Sigmoid colon (tissue), 6 donors: ENCODE measurements at regions not wholly inside any gene's neighbourhood (a gene's known extent, or its start where the extent isn't known, plus 50 kb on each side); places are given as distances from the start of the nearest gene placed in this dataset.

Experiments
- DNase-seq: peaks from one replicate; pipeline ENCODE4 v3.0.0-alpha.2; 2019
- H3K27ac ChIP-seq, 4 donors: fragments of 200-600 bp; sonication (generic); one replicate each; pipeline ENCODE4 v1.5.1; 2016 to 2019; ENCODE audit warnings: mild to moderate bottlenecking in 1 of 4
- H3K27me3 ChIP-seq, 3 donors: fragments of 200-600 bp; sonication (generic); one replicate each; pipeline ENCODE4 v1.5.1; 2019; ENCODE audit warnings: mild to moderate bottlenecking in 1 of 3
- H3K36me3 ChIP-seq, 4 donors: fragments of 200-600 bp; sonication (generic); one replicate each; pipeline ENCODE4 v1.5.1; 2016 to 2019
- H3K4me1 ChIP-seq, 4 donors: fragments of 200-600 bp; sonication (generic); one replicate each; pipeline ENCODE4 v1.5.1; 2017 to 2019
- H3K4me3 ChIP-seq, 4 donors: fragments of 200-600 bp; sonication (generic); one replicate each; pipeline ENCODE4 v1.5.1; 2017 to 2019; ENCODE audit warnings: mild to moderate bottlenecking in 2 of 4, moderate library complexity in 1 of 4
- H3K9me3 ChIP-seq, 4 donors: fragments of 200-600 bp in 3 of 4; sonication (generic) in 3 of 4; one replicate each; pipeline versions ENCODE4 v1.5.1 to v1.6.1; 2013 to 2019
- CTCF ChIP-seq, 4 experiments: fragments of 450-650 bp in 3 of 4; fragments of 200-600 bp in 1 of 4; IDR thresholded peaks; one replicate each; pipeline ENCODE4 v1.5.1; 2016 to 2019; ENCODE audit warnings: antibody characterized with exemption in 4 of 4, mild to moderate bottlenecking in 3 of 4, moderate library complexity in 2 of 4
- EP300 ChIP-seq, 4 donors: sonication (generic); formaldehyde crosslinking; IDR thresholded peaks; one replicate each; pipeline ENCODE4 v1.6.1; 2017; ENCODE audit warnings: antibody characterized with exemption in 4 of 4
- POLR2A ChIP-seq, 2 donors: fragments of 450-650 bp; IDR thresholded peaks; one replicate each; pipeline ENCODE4 v1.6.1; 2016; ENCODE audit warnings: antibody characterized with exemption in 2 of 2, mild to moderate bottlenecking in 2 of 2, moderate library complexity in 2 of 2
- POLR2AphosphoS5 ChIP-seq, 4 donors: sonication (generic); formaldehyde crosslinking; IDR thresholded peaks; one replicate each; pipeline ENCODE4 v1.6.1; 2017; ENCODE audit warnings: antibody characterized with exemption in 4 of 4
- WGBS, 2 donors: extraction: QIAGEN DNeasy Blood & Tissue Kit; methylation state at CpG; one replicate each; pipeline ENCODE4 v1.1.7; 2013; 5-methylcytosine and 5-hydroxymethylcytosine counted together
- intact Hi-C: fragments of 100-400 bp; cut with DNase I; formaldehyde crosslinking; loops from one replicate; pipeline ENCODE4 v1.15.1; 2023
- donor health status: healthy with polysubstance abuse.
- donor health status: healthy.

GRCh38 chr12:11969437-11970154, 101.1 kb upstream of the BCL2L14 start:
- intact Hi-C loops: no loop called here
- Histone ChIP-seq H3K4me1 (no peaks in the 10 kb centered on the region), H3K27ac (no peak overlapping the region), H3K36me3 (no peaks in the 10 kb centered on the region), H3K4me3 (no peak overlapping the region), H3K9me3 (no peaks in the 10 kb centered on the region), H3K27me3 (no peaks in the 10 kb centered on the region)
- WGBS, 2 donors: 82 to 83% methylated on average over 8 of the region's 8 CpGs
- no peak for TF ChIP-seq EP300 (IDR thresholded peaks at IDR 0.05)
- no peak for TF ChIP-seq CTCF (IDR thresholded peaks at IDR 0.05)
- no peak for TF ChIP-seq POLR2AphosphoS5 (IDR thresholded peaks at IDR 0.05)
- TF ChIP-seq POLR2A (IDR thresholded peaks at IDR 0.05): no peak
- DNase-seq: no peak

- no peaks in the 10 kb centered on the region for H3K36me3 ChIP-seq
- TF ChIP-seq POLR2AphosphoS5 (IDR thresholded peaks at IDR 0.05): no peak
- no peak for TF ChIP-seq CTCF (IDR thresholded peaks at IDR 0.05)
- no peak for TF ChIP-seq POLR2A (IDR thresholded peaks at IDR 0.05)
- TF ChIP-seq EP300 (IDR thresholded peaks at IDR 0.05): no peak
- intact Hi-C loops: no loop called here
- H3K4me1 ChIP-seq: no peaks in the 10 kb centered on the region
- no peaks in the 10 kb centered on the region for H3K27me3 ChIP-seq
- DNase-seq: no peak
- 87 to 94% methylated on average over 4 of the region's 4 CpGs for WGBS, 2 donors
- H3K9me3 ChIP-seq: no peaks in the 10 kb centered on the region
- no peak overlapping the region for H3K27ac ChIP-seq
- H3K4me3 ChIP-seq: no peak overlapping the region
Measured at GRCh38 chr12:11970155-11970520, 100.6 kb upstream of the BCL2L14 start.

- no peak for DNase-seq
- Histone ChIP-seq H3K27ac (no peak overlapping the region), H3K36me3 (no peaks in the 10 kb centered on the region), H3K4me3 (no peak overlapping the region), H3K4me1 (no peaks in the 10 kb centered on the region), H3K27me3 (no peaks in the 10 kb centered on the region), H3K9me3 (no peaks in the 10 kb centered on the region)
- TF ChIP-seq POLR2AphosphoS5 (IDR thresholded peaks at IDR 0.05) (no peak), POLR2A (IDR thresholded peaks at IDR 0.05) (no peak), EP300 (IDR thresholded peaks at IDR 0.05) (no peak), CTCF (IDR thresholded peaks at IDR 0.05) (no peak)
- intact Hi-C loops: no loop called here
- 84 to 87% methylated on average over 6 of the region's 6 CpGs for WGBS, 2 donors
Measured at GRCh38 chr12:11973396-11973795, 97.3 kb upstream of the BCL2L14 start.

GRCh38 chr12:11976005-11976404, 94.7 kb upstream of the BCL2L14 start:
- no peak for DNase-seq
- Histone ChIP-seq H3K27me3 (no peaks in the 10 kb centered on the region), H3K4me1 (no peaks in the 10 kb centered on the region), H3K27ac (no peak overlapping the region), H3K9me3 (no peaks in the 10 kb centered on the region), H3K36me3 (no peaks in the 10 kb centered on the region), H3K4me3 (no peak overlapping the region)
- intact Hi-C loops: no loop called here
- WGBS, 2 donors: 67 to 68% methylated on average over 4 of the region's 4 CpGs
- TF ChIP-seq EP300 (IDR thresholded peaks at IDR 0.05) (no peak), CTCF (IDR thresholded peaks at IDR 0.05) (no peak), POLR2A (IDR thresholded peaks at IDR 0.05) (no peak), POLR2AphosphoS5 (IDR thresholded peaks at IDR 0.05) (no peak)
